Astrocyte of the cerebellum (primary cell): ENCODE measurements at regions not wholly inside any gene's neighbourhood (a gene's known extent, or its start where the extent isn't known, plus 50 kb on each side); places are given as distances from the start of the nearest gene placed in this dataset.
A peak's percentile ranks its signal among the peaks of the same experiment; 100 is the strongest.
"Not testable (repeated sequence)": the region's sequence is repeated elsewhere in the genome, so short reads cannot be mapped to it uniquely, and the experiment has no call there.

Experiments used
- DNase-seq: peaks from one replicate; pipeline ENCODE4 v3.0.0-alpha.2; 2011; ENCODE audit warnings: low read depth
- H3K4me3 ChIP-seq: 2 replicates; pipeline ENCODE4 v1.5.1; 2011; ENCODE audit warnings: mild to moderate bottlenecking, low read depth, low read length, moderate library complexity
- in situ Hi-C: cut with HindIII; loops from 2 replicates; pipeline ENCODE4 v1.10.0; 2017; ENCODE audit warnings: low sequenced_read_pairs
- TF ChIP-seq, protein P1 (sequence below): IDR thresholded peaks from 2 replicates; pipeline ENCODE4 v1.5.1; 2012; ENCODE audit warnings: low read length, low read depth, moderate library complexity, mild to moderate bottlenecking; ENCODE audit errors: missing control alignments

DNA sequence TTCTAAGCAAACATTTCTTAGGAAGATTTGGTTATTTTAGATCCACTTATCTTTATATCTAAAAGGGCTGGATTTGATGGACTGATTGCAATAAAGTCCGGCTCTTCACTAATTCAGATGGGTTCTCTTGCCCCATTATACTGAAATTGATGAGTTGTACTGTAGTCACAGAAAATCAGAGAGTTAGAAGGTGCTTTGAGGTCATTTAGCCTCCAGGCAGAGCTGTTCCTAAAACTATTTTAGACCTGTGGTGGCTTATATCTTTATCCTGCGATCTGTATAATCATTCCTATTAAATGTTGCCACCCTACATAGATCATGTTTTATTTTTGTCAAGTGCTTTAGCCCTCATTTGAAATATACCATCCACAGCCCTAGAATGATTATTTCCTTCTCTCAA, 61.3 kb upstream of the ATXN1 start:
- in situ Hi-C loops = no loop called here
- TF ChIP-seq, protein P1, sequence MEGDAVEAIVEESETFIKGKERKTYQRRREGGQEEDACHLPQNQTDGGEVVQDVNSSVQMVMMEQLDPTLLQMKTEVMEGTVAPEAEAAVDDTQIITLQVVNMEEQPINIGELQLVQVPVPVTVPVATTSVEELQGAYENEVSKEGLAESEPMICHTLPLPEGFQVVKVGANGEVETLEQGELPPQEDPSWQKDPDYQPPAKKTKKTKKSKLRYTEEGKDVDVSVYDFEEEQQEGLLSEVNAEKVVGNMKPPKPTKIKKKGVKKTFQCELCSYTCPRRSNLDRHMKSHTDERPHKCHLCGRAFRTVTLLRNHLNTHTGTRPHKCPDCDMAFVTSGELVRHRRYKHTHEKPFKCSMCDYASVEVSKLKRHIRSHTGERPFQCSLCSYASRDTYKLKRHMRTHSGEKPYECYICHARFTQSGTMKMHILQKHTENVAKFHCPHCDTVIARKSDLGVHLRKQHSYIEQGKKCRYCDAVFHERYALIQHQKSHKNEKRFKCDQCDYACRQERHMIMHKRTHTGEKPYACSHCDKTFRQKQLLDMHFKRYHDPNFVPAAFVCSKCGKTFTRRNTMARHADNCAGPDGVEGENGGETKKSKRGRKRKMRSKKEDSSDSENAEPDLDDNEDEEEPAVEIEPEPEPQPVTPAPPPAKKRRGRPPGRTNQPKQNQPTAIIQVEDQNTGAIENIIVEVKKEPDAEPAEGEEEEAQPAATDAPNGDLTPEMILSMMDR = no peak
- DNase-seq = no peak
- no peak overlapping the region for H3K4me3 ChIP-seq

- TF ChIP-seq, protein P1 = no peak
- in situ Hi-C loops = no loop called here
- no peak overlapping the region for H3K4me3 ChIP-seq
- DNase-seq = no peak
Observed at GRCh38 chr6:16821834-16822264, 60.6 kb upstream of the ATXN1 start.

- in situ Hi-C loops, H3K4me3 ChIP-seq, DNase-seq: not testable (repeated sequence)
Observed at GRCh38 chr6:16820262-16820661, 59.0 kb upstream of the ATXN1 start.

GRCh38 chr6:16819752-16820151, 58.5 kb upstream of the ATXN1 start:
- TF ChIP-seq, protein P1 = peak; percentile 48
- no peak for DNase-seq
- in situ Hi-C loops = no loop called here
- H3K4me3 ChIP-seq = no peak overlapping the region

GRCh38 chr6:16818992-16819626, 57.8 kb upstream of the ATXN1 start:
- H3K4me3 ChIP-seq = no peak overlapping the region
- in situ Hi-C loops = no loop called here
- DNase-seq = no peak
- TF ChIP-seq, protein P1 = no peak

DNA sequence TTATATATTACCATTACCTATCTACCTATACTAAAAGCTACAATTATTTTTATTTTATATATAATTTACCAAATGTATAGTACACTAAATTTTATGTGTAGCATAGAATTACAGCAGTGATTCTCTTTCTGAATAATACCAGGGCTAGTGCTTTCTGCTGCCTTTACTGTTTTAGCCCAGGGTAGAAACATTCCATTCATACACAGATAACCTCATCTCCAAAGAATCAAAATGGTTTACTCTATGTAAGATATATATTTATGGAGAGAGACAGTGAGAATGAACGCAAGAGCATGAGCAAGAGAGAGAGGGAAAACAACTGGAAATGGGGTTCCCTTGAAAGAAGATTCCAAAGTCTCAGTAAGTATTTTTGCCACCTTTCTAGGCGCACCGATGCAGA, 56.3 kb upstream of the ATXN1 start:
- DNase-seq = no peak
- in situ Hi-C loops = no loop called here
- no peak overlapping the region for H3K4me3 ChIP-seq
- TF ChIP-seq, protein P1 = no peak

GRCh38 chr6:16816891-16817290, 55.6 kb upstream of the ATXN1 start:
- H3K4me3 ChIP-seq = no peak overlapping the region
- TF ChIP-seq, protein P1 = no peak
- no peak for DNase-seq
- in situ Hi-C loops = no loop called here
